ENCODE measurements at regions not wholly inside any gene's neighbourhood (a gene's known extent, or its start where the extent isn't known, plus 50 kb on each side); places are given as distances from the start of the nearest gene placed in this dataset.

DNA sequence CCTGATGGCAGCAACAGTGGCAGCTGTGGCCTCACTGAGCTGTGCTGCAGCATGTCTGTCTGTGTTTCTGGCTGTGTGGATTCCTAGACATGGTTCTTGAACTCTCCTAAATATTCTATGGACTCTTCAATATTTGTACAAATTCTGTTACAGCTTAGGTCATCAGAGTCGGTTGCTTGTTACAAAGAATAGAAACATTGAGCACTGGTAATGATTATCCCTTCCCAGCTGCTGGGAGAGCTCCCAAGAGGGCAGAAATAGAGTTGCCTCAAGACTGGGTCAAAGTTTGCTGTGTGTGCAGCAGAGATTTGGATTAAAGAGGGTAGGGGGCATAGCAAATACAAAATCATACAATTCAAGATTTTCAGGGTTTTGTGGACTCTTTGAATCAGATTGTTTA is 337.1 kb upstream of the AKR1E2 start (continued):
- TF ChIP-seq, protein P1, sequence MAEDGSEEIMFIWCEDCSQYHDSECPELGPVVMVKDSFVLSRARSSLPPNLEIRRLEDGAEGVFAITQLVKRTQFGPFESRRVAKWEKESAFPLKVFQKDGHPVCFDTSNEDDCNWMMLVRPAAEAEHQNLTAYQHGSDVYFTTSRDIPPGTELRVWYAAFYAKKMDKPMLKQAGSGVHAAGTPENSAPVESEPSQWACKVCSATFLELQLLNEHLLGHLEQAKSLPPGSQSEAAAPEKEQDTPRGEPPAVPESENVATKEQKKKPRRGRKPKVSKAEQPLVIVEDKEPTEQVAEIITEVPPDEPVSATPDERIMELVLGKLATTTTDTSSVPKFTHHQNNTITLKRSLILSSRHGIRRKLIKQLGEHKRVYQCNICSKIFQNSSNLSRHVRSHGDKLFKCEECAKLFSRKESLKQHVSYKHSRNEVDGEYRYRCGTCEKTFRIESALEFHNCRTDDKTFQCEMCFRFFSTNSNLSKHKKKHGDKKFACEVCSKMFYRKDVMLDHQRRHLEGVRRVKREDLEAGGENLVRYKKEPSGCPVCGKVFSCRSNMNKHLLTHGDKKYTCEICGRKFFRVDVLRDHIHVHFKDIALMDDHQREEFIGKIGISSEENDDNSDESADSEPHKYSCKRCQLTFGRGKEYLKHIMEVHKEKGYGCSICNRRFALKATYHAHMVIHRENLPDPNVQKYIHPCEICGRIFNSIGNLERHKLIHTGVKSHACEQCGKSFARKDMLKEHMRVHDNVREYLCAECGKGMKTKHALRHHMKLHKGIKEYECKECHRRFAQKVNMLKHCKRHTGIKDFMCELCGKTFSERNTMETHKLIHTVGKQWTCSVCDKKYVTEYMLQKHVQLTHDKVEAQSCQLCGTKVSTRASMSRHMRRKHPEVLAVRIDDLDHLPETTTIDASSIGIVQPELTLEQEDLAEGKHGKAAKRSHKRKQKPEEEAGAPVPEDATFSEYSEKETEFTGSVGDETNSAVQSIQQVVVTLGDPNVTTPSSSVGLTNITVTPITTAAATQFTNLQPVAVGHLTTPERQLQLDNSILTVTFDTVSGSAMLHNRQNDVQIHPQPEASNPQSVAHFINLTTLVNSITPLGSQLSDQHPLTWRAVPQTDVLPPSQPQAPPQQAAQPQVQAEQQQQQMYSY (CRISPR knock-in tag; IDR thresholded peaks at IDR 0.05) = no peak
- TF ChIP-seq, protein P2, sequence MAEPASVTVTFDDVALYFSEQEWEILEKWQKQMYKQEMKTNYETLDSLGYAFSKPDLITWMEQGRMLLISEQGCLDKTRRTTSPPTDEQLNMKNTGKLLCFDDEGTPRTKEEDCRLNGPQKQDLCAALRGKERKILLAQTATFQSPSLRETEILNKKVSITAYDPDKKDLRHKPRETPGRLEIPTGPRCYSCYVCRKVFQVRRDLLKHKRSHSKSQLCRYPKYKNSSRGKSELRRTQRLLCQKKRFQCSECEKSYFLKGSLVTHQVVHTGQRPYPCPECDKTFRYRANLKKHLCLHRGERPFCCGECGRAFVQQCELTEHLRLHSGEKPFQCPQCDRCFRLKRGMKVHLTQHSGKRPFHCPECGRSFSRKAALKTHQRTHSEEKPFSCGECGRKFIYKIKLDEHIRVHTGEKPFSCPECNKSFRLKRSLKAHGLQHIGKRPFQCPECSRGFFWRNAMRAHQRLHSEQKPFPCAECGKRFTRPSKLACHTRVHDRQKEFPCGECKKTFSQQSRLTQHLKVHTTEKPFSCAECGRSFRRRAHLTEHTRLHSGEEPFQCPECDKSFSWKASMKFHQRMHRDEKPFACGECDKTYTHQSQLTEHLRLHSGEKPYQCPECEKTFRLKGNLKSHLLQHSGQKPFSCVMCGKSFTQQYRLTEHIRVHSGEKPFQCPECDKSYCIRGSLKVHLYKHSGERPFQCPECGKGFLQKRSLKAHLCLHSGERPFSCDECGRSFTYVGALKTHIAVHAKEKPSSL (CRISPR knock-in tag; conservative IDR thresholded peaks at IDR 0.05) = no peak
- TF ChIP-seq ZNF671 (CRISPR knock-in tag; IDR thresholded peaks at IDR 0.05) (no peak), ETV6 (CRISPR knock-in tag; IDR thresholded peaks at IDR 0.05) (no peak), GRHL2 (CRISPR knock-in tag; IDR thresholded peaks at IDR 0.05; ENCODE audit: insufficient replicate concordance, severe bottlenecking) (no peak), FOXJ3 (CRISPR knock-in tag; IDR thresholded peaks at IDR 0.05; ENCODE audit: borderline replicate concordance) (no peak)
- TF ChIP-seq, protein P3, sequence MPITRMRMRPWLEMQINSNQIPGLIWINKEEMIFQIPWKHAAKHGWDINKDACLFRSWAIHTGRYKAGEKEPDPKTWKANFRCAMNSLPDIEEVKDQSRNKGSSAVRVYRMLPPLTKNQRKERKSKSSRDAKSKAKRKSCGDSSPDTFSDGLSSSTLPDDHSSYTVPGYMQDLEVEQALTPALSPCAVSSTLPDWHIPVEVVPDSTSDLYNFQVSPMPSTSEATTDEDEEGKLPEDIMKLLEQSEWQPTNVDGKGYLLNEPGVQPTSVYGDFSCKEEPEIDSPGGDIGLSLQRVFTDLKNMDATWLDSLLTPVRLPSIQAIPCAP (CRISPR knock-in tag; IDR thresholded peaks at IDR 0.05) = no peak
- TF ChIP-seq, protein P4, sequence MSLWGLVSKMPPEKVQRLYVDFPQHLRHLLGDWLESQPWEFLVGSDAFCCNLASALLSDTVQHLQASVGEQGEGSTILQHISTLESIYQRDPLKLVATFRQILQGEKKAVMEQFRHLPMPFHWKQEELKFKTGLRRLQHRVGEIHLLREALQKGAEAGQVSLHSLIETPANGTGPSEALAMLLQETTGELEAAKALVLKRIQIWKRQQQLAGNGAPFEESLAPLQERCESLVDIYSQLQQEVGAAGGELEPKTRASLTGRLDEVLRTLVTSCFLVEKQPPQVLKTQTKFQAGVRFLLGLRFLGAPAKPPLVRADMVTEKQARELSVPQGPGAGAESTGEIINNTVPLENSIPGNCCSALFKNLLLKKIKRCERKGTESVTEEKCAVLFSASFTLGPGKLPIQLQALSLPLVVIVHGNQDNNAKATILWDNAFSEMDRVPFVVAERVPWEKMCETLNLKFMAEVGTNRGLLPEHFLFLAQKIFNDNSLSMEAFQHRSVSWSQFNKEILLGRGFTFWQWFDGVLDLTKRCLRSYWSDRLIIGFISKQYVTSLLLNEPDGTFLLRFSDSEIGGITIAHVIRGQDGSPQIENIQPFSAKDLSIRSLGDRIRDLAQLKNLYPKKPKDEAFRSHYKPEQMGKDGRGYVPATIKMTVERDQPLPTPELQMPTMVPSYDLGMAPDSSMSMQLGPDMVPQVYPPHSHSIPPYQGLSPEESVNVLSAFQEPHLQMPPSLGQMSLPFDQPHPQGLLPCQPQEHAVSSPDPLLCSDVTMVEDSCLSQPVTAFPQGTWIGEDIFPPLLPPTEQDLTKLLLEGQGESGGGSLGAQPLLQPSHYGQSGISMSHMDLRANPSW (CRISPR knock-in tag; conservative IDR thresholded peaks at IDR 0.05; ENCODE audit: low read depth) = no peak
- TF ChIP-seq, protein P5, sequence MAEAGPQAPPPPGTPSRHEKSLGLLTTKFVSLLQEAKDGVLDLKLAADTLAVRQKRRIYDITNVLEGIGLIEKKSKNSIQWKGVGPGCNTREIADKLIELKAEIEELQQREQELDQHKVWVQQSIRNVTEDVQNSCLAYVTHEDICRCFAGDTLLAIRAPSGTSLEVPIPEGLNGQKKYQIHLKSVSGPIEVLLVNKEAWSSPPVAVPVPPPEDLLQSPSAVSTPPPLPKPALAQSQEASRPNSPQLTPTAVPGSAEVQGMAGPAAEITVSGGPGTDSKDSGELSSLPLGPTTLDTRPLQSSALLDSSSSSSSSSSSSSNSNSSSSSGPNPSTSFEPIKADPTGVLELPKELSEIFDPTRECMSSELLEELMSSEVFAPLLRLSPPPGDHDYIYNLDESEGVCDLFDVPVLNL (CRISPR knock-in tag; IDR thresholded peaks at IDR 0.05; ENCODE audit: borderline replicate concordance, low read depth) = no peak
- TF ChIP-seq, protein P6, sequence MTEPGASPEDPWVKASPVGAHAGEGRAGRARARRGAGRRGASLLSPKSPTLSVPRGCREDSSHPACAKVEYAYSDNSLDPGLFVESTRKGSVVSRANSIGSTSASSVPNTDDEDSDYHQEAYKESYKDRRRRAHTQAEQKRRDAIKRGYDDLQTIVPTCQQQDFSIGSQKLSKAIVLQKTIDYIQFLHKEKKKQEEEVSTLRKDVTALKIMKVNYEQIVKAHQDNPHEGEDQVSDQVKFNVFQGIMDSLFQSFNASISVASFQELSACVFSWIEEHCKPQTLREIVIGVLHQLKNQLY (CRISPR knock-in tag; IDR thresholded peaks at IDR 0.05) = no peak
- TF ChIP-seq, protein P7, sequence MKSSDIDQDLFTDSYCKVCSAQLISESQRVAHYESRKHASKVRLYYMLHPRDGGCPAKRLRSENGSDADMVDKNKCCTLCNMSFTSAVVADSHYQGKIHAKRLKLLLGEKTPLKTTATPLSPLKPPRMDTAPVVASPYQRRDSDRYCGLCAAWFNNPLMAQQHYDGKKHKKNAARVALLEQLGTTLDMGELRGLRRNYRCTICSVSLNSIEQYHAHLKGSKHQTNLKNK (CRISPR knock-in tag; IDR thresholded peaks at IDR 0.05) = no peak

DNA sequence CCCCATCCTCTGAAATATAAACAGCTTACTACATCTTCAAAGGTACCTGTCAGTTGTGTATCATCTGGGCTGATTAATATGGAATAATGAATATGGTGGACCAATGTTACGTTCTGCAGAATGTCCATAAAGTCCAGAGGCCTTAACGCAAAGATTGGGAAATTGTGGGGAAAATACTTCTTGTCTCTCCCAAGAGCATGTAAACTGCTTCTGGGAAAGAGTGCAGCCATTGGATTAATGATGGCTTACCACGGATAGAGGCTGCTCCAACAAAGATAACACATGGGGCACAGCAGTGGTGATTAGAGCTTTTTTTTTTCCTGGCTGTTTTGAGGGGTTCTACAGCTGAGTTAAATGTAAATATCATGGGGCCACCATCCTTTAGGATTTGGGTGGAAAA is 340.4 kb upstream of the AKR1E2 start:
- no peak overlapping the region for H3K4me3 Mint-ChIP-seq
- no peaks in the 10 kb centered on the region for H3K36me3 Mint-ChIP-seq
- H3K27me3 Mint-ChIP-seq (ENCODE audit: low read depth) = no peaks in the 10 kb centered on the region
- H3K9me3 Mint-ChIP-seq = peaks cover 9% of the 10 kb centered on the region
- DNase-seq (ENCODE audit: low spot score) (no peak), ATAC-seq (no peak)
- CTCF ChIA-PET = no interaction called here
- H3K27ac Mint-ChIP-seq = no peak overlapping the region
- POLR2A ChIA-PET = no interaction called here
- H3K4me1 Mint-ChIP-seq = peaks cover 20% of the 10 kb centered on the region
- TF ChIP-seq MXD4 (CRISPR knock-in tag; IDR thresholded peaks at IDR 0.05; ENCODE audit: borderline replicate concordance) (no peak), SMAD4 (CRISPR knock-in tag; IDR thresholded peaks at IDR 0.05) (no peak), RELA (CRISPR knock-in tag; IDR thresholded peaks at IDR 0.05; ENCODE audit: borderline replicate concordance) (no peak)
- TF ChIP-seq, protein P8, sequence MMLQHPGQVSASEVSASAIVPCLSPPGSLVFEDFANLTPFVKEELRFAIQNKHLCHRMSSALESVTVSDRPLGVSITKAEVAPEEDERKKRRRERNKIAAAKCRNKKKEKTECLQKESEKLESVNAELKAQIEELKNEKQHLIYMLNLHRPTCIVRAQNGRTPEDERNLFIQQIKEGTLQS (CRISPR knock-in tag; conservative IDR thresholded peaks at IDR 0.05) = no peak
